MM.1S (cell line): ENCODE measurements at regions not wholly inside any gene's neighbourhood (a gene's known extent, or its start where the extent isn't known, plus 50 kb on each side); places are given as distances from the start of the nearest gene placed in this dataset.
A peak's percentile ranks its signal among the peaks of the same experiment; 100 is the strongest.

Source experiments
- DNase-seq: peaks from one replicate; pipeline ENCODE4 v3.0.0-alpha.2; 2015
- H2AFZ ChIP-seq: fragments of 300-600 bp; sonication (generic); 2 replicates; pipeline ENCODE4 v1.6.0; 2016; ENCODE audit warnings: antibody characterized with exemption, low read length
- H3F3A ChIP-seq: fragments of 300-600 bp; sonication (generic); 2 replicates; pipeline ENCODE4 v1.6.1; 2016; ENCODE audit warnings: mild to moderate bottlenecking, antibody characterized with exemption, low read length, moderate library complexity, mixed read lengths; ENCODE audit not compliant: insufficient read depth
- H3K27ac ChIP-seq: fragments of 300-600 bp; sonication (generic); 2 replicates; pipeline ENCODE4 v1.5.1; 2016; ENCODE audit warnings: mild to moderate bottlenecking, low read length
- H3K27me3 ChIP-seq: fragments of 300-600 bp; sonication (generic); replicated peaks from 2 replicates; pipeline ENCODE4 v1.6.0; 2016; ENCODE audit warnings: low read length; ENCODE audit not compliant: insufficient read depth
- H3K36me3 ChIP-seq: fragments of 300-600 bp; sonication (generic); replicated peaks from 2 replicates; pipeline ENCODE4 v1.6.1; 2016; ENCODE audit warnings: mild to moderate bottlenecking, low read length, mixed read lengths; ENCODE audit not compliant: insufficient read depth
- H3K4me1 ChIP-seq: fragments of 300-600 bp; sonication (generic); 2 replicates; pipeline ENCODE4 v1.6.1; 2016; ENCODE audit warnings: low read length, mixed read lengths
- H3K4me2 ChIP-seq: fragments of 300-600 bp; sonication (generic); 2 replicates; pipeline ENCODE4 v1.6.0; 2016; ENCODE audit warnings: low read depth, low read length
- H3K4me3 ChIP-seq: fragments of 300-600 bp; sonication (generic); 2 replicates; pipeline ENCODE4 v1.5.1; 2016; ENCODE audit warnings: low read length, mixed read lengths
- H3K79me2 ChIP-seq: fragments of 300-600 bp; sonication (generic); 2 replicates; pipeline ENCODE4 v1.6.1; 2016; ENCODE audit warnings: mixed run types, low read length, mixed read lengths
- H3K9ac ChIP-seq: fragments of 300-600 bp; sonication (generic); 2 replicates; pipeline ENCODE4 v1.6.1; 2016; ENCODE audit warnings: low read length, mixed read lengths
- H3K9me2 ChIP-seq: fragments of 300-600 bp; sonication (generic); replicated peaks from 2 replicates; pipeline ENCODE4 v1.6.1; 2016; ENCODE audit warnings: mild to moderate bottlenecking, low read length, mixed read lengths; ENCODE audit not compliant: insufficient read depth
- H3K9me3 ChIP-seq: fragments of 300-600 bp; sonication (generic); replicated peaks from 2 replicates; pipeline ENCODE4 v1.6.1; 2016; ENCODE audit warnings: mild to moderate bottlenecking, low read length, mixed read lengths; ENCODE audit not compliant: insufficient read depth
- H4K20me1 ChIP-seq: fragments of 300-600 bp; sonication (generic); 2 replicates; pipeline ENCODE4 v1.6.1; 2016; ENCODE audit warnings: mild to moderate bottlenecking, low read length, moderate library complexity, mixed read lengths; ENCODE audit not compliant: insufficient read depth
- EZH2 ChIP-seq: fragments of 300-600 bp; sonication (generic); optimal IDR thresholded peaks from 2 replicates; pipeline ENCODE3; 2017; ENCODE audit warnings: low read depth, mild to moderate bottlenecking, antibody characterized with exemption, low read length, mixed read lengths
- EZH2phosphoT487 ChIP-seq: fragments of 300-600 bp; sonication (generic); IDR thresholded peaks from 2 replicates; pipeline ENCODE4 v1.6.1; 2018; ENCODE audit warnings: antibody characterized with exemption, low read length
- TF ChIP-seq, protein P1 (sequence below): fragments of 300-600 bp; sonication (generic); IDR thresholded peaks from 2 replicates; pipeline ENCODE4 v1.5.1; 2016; ENCODE audit warnings: antibody characterized with exemption, low read length, mixed read lengths

DNA sequence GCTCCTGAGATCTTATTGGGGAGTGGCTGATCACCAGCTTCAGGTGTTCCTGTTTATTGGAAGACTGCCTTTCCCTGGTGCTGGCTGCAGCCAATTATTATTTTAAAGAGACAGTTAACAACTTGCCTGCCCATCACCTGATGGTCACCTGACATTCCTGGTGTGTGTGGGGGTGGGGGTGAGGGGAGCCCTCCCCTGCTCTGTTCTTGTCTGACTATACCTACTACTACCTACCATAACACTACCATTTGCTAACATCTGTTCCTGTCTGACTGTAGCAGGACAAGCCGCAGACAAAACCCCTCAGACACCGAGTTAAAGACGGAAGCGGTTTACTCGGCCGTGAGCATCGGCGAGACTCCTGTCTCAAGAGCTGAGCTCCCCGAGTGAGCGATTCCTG, 54.9 kb upstream of the NBPF3 start:
- Histone ChIP-seq H3K4me2 (no peak overlapping the region), H3K4me1 (no peaks in the 10 kb centered on the region), H3K9me3 (no peaks in the 10 kb centered on the region), H3K36me3 (no peaks in the 10 kb centered on the region), H3K9me2 (no peaks in the 10 kb centered on the region), H3K4me3 (no peak overlapping the region), H3F3A (no peaks in the 10 kb centered on the region), H3K9ac (no peak overlapping the region), H3K79me2 (no peaks in the 10 kb centered on the region), H4K20me1 (no peaks in the 10 kb centered on the region), H2AFZ (no peak overlapping the region), H3K27ac (no peak overlapping the region), H3K27me3 (no peaks in the 10 kb centered on the region; the same call in 1 of the 2 replicates)
- DNase-seq = no peak
- no peak for TF ChIP-seq EZH2
- TF ChIP-seq EZH2phosphoT487 = no peak
- TF ChIP-seq, protein P1, sequence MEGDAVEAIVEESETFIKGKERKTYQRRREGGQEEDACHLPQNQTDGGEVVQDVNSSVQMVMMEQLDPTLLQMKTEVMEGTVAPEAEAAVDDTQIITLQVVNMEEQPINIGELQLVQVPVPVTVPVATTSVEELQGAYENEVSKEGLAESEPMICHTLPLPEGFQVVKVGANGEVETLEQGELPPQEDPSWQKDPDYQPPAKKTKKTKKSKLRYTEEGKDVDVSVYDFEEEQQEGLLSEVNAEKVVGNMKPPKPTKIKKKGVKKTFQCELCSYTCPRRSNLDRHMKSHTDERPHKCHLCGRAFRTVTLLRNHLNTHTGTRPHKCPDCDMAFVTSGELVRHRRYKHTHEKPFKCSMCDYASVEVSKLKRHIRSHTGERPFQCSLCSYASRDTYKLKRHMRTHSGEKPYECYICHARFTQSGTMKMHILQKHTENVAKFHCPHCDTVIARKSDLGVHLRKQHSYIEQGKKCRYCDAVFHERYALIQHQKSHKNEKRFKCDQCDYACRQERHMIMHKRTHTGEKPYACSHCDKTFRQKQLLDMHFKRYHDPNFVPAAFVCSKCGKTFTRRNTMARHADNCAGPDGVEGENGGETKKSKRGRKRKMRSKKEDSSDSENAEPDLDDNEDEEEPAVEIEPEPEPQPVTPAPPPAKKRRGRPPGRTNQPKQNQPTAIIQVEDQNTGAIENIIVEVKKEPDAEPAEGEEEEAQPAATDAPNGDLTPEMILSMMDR = no peak

DNA sequence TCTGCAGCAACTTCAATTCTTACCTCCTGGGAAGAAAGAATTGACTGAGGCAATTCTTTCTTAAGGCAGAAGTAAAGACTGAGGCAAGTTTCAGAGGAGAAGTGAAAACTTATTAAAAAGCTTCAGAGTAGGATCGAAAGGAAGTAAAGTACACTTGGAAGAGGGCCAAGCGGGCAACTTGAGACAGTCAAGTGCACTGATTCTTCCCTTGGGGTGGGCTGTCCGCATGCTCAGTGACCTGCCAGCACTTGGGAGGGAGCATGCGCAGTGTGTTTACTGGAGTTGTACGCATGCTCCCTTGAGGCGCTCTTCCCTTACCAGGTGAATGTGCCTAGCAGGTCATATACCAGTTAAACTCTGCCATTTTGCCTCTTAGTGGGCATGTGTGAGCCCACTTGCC, 55.3 kb upstream of the NBPF3 start:
- no peak for DNase-seq
- Histone ChIP-seq H3F3A (no peaks in the 10 kb centered on the region), H3K4me2 (no peak overlapping the region), H3K9ac (no peak overlapping the region), H3K4me3 (no peak overlapping the region), H4K20me1 (no peaks in the 10 kb centered on the region), H3K27me3 (no peaks in the 10 kb centered on the region; the same call in 1 of the 2 replicates), H3K36me3 (no peaks in the 10 kb centered on the region), H3K9me3 (no peaks in the 10 kb centered on the region), H3K79me2 (no peaks in the 10 kb centered on the region), H2AFZ (no peak overlapping the region), H3K9me2 (no peaks in the 10 kb centered on the region), H3K4me1 (no peaks in the 10 kb centered on the region), H3K27ac (no peak overlapping the region)
- TF ChIP-seq EZH2 (no peak), EZH2phosphoT487 (no peak)
- TF ChIP-seq, protein P1 = no peak

DNA sequence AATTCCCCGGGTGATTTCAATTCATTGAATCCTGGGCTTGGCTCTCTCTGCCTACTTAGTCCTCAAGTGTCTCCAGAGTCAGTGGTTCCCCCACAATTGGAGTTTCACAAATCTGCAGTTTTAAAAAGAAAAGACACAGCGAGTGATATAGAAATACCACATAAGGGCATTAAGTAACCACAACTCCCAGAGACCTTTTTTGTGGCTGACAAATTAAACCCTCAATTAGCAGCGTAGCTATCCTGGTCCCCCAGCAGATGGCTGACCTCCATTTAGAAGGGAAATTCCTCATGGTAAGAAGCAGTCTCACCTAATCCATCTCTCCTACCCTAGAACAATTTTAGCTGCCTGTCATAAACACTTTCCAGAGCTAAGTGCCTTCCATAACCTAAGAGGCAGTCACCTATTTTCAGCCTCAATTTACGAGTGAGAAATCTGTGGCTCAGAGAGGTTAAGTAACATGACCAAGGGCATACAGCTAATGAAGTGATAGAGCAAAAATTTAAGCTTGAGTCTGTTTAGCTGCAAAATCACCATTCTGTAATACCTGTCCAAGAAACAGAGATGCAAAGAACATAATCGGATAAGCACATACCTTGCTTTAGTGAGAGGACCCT, 56.0 kb upstream of the NBPF3 start:
- H3K79me2 ChIP-seq = no peaks in the 10 kb centered on the region
- H2AFZ ChIP-seq = no peak overlapping the region
- peak; percentile 31 for DNase-seq
- H3K27me3 ChIP-seq = no peaks in the 10 kb centered on the region; the same call in 1 of the 2 replicates
- H3K9me3 ChIP-seq = no peaks in the 10 kb centered on the region
- TF ChIP-seq, protein P1 = 0 out of 2 replicates have a peak, but pooled peaks have one; percentile 6
- no peak for TF ChIP-seq EZH2
- no peaks in the 10 kb centered on the region for H3K4me1 ChIP-seq
- H3K4me3 ChIP-seq = no peak overlapping the region
- no peaks in the 10 kb centered on the region for H4K20me1 ChIP-seq
- no peaks in the 10 kb centered on the region for H3K36me3 ChIP-seq
- no peak overlapping the region for H3K27ac ChIP-seq
- H3K4me2 ChIP-seq = no peak overlapping the region
- H3F3A ChIP-seq = no peaks in the 10 kb centered on the region
- no peaks in the 10 kb centered on the region for H3K9me2 ChIP-seq
- H3K9ac ChIP-seq = no peak overlapping the region
